SK-N-MC (cell line): ENCODE measurements at regions not wholly inside any gene's neighbourhood (a gene's known extent, or its start where the extent isn't known, plus 50 kb on each side); places are given as distances from the start of the nearest gene placed in this dataset.

Source experiments
- EZH2 ChIP-seq: fragments of 200-600 bp; sonication (generic); IDR thresholded peaks from one replicate; pipeline ENCODE4 v1.6.1; 2017; ENCODE audit warnings: antibody characterized with exemption
- FOXP2 ChIP-seq: optimal IDR thresholded peaks from 2 replicates; pipeline ENCODE3; 2011; ENCODE audit warnings: mild to moderate bottlenecking, moderate library complexity; ENCODE audit not compliant: insufficient read depth; ENCODE audit errors: extremely low read length, control extremely low read depth
- POLR2AphosphoS5 ChIP-seq: IDR thresholded peaks from 2 replicates; pipeline ENCODE4 v1.6.1; 2012; ENCODE audit warnings: mild to moderate bottlenecking, low read depth, low read length, borderline replicate concordance

DNA sequence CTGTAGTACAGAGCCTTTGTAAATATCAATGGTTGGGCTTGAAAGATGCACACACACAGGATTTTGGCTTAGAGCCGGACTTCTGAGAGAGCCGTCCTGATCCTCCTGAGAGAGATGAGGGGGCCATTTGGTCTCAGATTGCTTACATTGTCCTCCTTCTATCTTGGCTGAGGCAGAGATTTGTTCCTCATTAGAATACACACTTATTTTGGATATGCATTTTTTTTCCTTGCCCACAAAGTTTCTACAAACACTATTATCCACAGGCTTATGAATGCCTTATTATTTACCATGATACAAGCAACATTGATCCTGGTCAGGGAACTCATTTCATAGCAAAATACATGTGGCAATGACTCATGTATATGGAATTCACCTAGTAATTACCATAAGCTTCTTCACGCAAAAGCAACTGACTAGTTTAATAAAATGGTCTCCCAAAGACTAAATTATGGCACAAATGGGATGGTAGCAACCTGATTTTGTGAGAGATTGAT lies 175.3 kb downstream of the MDFIC start:
- TF ChIP-seq EZH2 (no peak), POLR2AphosphoS5 (no peak), FOXP2 (no peak)
